Psoas muscle (tissue), 7 donors: ENCODE measurements at regions not wholly inside any gene's neighbourhood (a gene's known extent, or its start where the extent isn't known, plus 50 kb on each side); places are given as distances from the start of the nearest gene placed in this dataset.

Source experiments
- ATAC-seq, 4 donors: fragments of 200-7000 bp; cut with Tn5 transposase; one replicate each; pipeline ENCODE4 v1.9.1; 2020; ENCODE audit warnings: moderate library complexity in 3 of 4, mild to moderate bottlenecking in 2 of 4
- DNase-seq, 2 donors: peaks; one replicate each; pipeline ENCODE4 v3.0.0-alpha.2; 2020
- H3K27ac ChIP-seq: fragments of 200-600 bp; one replicate; pipeline ENCODE4 v1.8.0; 2022
- H3K27me3 ChIP-seq, 3 donors: fragments of 200-600 bp in 1 of 3; one replicate each; pipeline versions ENCODE4 v1.6.1 to v1.8.0; 2013 to 2022; ENCODE audit warnings: low read length in 2 of 3, mild to moderate bottlenecking in 2 of 3, moderate library complexity in 1 of 3; ENCODE audit not compliant: insufficient read depth in 3 of 3
- H3K36me3 ChIP-seq, 2 donors: fragments of 200-600 bp in 1 of 2; one replicate each; pipeline versions ENCODE4 v1.6.1 to v1.8.0; 2013 to 2022; ENCODE audit warnings: low read depth in 1 of 2, mild to moderate bottlenecking in 1 of 2, moderate library complexity in 1 of 2; ENCODE audit not compliant: insufficient read depth in 1 of 2
- H3K4me1 ChIP-seq: fragments of 200-600 bp; one replicate; pipeline ENCODE4 v1.8.0; 2022
- H3K4me3 ChIP-seq: fragments of 200-600 bp; one replicate; pipeline ENCODE4 v1.8.0; 2022; ENCODE audit warnings: mild to moderate bottlenecking
- H3K9me3 ChIP-seq: fragments of 200-600 bp; one replicate; pipeline ENCODE4 v1.8.0; 2022
- WGBS, 3 donors: extraction: QIAGEN DNeasy Blood & Tissue Kit; methylation state at CpG; one replicate each; pipeline versions ENCODE4 v1.1.6 to v1.1.7; 2013; 5-methylcytosine and 5-hydroxymethylcytosine counted together
- intact Hi-C, 2 donors: fragments of 100-400 bp; cut with DNase I; formaldehyde crosslinking; loops; one replicate each; pipeline versions ENCODE4 v1.11.0 to v1.14.2; 2022
- TF ChIP-seq, protein P1 (sequence below): fragments of 200-600 bp; IDR thresholded peaks from one replicate; pipeline ENCODE4 v1.8.0; 2022; ENCODE audit warnings: antibody characterized with exemption
- donor health status: healthy with polysubstance abuse.
- donor health status: DM: no; HTN: no; CAD: no; lungs with moderate emphysema.
- donor health status: Bipolar disorder and iron deficiency.
- donor health status: healthy.
- donor health status: DM: yes; HTN: yes; CAD: no.
- donor health status: DM: no; HTN: no; CAD: no.
- donor health status: DM: yes; HTN: yes; CAD: no.

DNA sequence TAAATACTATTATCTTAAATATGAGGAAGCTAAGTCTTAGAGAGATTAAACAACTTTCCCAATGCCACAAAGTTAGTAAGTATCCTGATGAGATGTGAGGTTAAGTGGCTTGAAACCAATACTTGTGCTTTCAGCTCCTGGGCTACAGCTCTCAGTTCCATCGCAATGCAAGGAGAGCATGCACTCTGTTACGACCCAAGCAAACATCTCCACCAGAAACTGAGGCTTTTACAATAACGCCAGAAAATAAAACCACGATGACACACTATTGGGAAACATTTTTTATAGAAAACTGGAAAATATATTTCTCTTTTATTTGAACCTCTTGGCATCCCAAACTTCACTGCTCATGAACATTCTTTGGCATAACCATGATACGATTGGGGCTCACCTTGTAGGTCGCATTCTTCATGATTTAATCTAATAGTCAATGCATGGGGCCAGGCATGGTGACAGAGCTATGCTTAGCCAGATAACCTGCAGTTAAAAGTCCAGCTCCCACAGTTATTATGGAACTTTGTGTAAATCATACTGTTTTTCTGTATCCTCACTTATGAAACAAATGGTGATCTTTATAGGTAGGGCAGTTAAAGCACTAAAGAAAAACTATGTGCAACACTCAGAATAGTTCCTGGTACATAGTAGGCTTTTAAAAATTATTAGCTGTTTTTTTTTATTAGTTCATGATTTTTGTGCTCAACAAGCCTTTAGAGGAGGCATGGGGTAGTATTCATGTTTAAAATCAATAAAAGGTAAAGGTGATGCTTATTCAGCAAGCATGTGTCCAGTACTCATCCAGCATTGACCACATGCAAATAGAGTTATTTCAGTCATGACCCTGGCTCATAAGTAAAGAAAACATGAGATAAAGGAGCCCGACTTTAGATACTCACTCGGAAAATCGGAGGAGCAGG is 238.3 kb upstream of the TRIB2 start:
- Histone ChIP-seq H3K4me3 (no peak overlapping the region), H3K4me1 (no peaks in the 10 kb centered on the region), H3K36me3 (no peaks in the 10 kb centered on the region), H3K9me3 (no peaks in the 10 kb centered on the region), H3K27me3 (no peaks in the 10 kb centered on the region), H3K27ac (no peak overlapping the region)
- intact Hi-C loops, result no loop called here
- no peak for ATAC-seq
- 92 to 93% (median 93%) methylated on average over 9 of the region's 9 CpGs for WGBS, 3 donors
- TF ChIP-seq, protein P1, sequence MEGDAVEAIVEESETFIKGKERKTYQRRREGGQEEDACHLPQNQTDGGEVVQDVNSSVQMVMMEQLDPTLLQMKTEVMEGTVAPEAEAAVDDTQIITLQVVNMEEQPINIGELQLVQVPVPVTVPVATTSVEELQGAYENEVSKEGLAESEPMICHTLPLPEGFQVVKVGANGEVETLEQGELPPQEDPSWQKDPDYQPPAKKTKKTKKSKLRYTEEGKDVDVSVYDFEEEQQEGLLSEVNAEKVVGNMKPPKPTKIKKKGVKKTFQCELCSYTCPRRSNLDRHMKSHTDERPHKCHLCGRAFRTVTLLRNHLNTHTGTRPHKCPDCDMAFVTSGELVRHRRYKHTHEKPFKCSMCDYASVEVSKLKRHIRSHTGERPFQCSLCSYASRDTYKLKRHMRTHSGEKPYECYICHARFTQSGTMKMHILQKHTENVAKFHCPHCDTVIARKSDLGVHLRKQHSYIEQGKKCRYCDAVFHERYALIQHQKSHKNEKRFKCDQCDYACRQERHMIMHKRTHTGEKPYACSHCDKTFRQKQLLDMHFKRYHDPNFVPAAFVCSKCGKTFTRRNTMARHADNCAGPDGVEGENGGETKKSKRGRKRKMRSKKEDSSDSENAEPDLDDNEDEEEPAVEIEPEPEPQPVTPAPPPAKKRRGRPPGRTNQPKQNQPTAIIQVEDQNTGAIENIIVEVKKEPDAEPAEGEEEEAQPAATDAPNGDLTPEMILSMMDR, result no peak
- DNase-seq, result no peak

DNA sequence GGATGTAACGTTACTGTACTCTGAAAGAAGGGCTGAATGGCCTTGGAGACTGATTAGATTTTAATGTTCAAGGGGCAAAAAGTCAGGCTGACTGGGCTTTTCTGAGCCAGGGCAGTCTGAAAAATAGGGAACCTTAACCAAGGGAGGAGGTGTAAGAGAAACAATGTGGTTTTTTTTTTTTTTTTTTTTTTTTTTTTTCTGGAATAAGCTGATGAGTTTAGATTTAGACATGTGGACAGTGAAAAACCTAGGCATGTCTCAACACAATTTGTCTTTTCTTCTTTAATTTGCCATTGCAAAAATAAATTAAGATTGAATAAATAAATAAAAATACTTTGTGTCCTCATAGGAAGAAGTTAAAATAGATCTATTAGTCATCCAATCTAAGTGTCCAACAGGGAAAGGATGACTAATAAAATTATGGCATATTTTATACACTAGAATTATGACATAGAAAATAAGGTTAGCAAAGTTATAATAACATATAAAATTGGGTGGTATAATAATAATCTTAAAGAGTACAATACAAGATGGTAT is 237.6 kb upstream of the TRIB2 start:
- H3K36me3 ChIP-seq, result no peaks in the 10 kb centered on the region
- H3K9me3 ChIP-seq, result no peaks in the 10 kb centered on the region
- DNase-seq (no peak), ATAC-seq (no peak)
- H3K4me1 ChIP-seq, result no peaks in the 10 kb centered on the region
- intact Hi-C loops, result no loop called here
- H3K27me3 ChIP-seq, result no peaks in the 10 kb centered on the region
- H3K4me3 ChIP-seq, result no peak overlapping the region
- no peak overlapping the region for H3K27ac ChIP-seq
- 85 to 88% (median 86%) methylated on average over 1 of the region's 1 CpG for WGBS, 3 donors
- TF ChIP-seq, protein P1, result no peak

DNA sequence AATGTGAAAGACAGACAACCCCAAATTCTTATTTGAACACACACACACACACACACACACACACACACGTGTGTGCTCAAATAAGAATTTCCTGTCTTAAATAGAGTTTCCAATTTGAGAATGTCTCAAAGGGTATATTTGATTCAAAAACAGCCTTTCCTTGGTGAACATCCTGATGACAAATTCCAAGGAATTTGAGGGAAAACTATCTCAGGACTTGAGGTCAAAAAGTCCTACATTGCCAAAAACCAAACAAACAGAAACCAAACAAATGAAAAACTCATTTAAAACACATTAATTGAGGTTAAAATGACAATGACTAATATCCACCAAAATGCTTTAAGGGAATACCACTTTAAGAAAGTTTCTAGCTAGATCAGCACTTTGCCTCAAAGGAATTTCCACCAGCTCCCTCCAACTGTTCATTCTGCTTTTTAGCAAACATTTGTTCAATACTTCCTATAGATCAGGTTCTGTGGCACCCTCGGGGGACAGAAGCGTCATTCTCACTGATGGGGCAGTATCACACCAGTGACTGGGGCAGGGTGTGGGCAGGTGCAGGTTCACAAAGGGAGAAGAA is 232.1 kb upstream of the TRIB2 start:
- no peak overlapping the region for H3K27ac ChIP-seq
- DNase-seq, result no peak
- H3K4me3 ChIP-seq, result no peak overlapping the region
- WGBS, 3 donors, result 58 to 73% (median 64%) methylated on average over 3 of the region's 3 CpGs
- H3K4me1 ChIP-seq, result no peaks in the 10 kb centered on the region
- no peaks in the 10 kb centered on the region for H3K36me3 ChIP-seq
- no peak for ATAC-seq
- intact Hi-C loops, result no loop called here
- no peaks in the 10 kb centered on the region for H3K9me3 ChIP-seq
- TF ChIP-seq, protein P1, result no peak
- H3K27me3 ChIP-seq, result no peaks in the 10 kb centered on the region

DNA sequence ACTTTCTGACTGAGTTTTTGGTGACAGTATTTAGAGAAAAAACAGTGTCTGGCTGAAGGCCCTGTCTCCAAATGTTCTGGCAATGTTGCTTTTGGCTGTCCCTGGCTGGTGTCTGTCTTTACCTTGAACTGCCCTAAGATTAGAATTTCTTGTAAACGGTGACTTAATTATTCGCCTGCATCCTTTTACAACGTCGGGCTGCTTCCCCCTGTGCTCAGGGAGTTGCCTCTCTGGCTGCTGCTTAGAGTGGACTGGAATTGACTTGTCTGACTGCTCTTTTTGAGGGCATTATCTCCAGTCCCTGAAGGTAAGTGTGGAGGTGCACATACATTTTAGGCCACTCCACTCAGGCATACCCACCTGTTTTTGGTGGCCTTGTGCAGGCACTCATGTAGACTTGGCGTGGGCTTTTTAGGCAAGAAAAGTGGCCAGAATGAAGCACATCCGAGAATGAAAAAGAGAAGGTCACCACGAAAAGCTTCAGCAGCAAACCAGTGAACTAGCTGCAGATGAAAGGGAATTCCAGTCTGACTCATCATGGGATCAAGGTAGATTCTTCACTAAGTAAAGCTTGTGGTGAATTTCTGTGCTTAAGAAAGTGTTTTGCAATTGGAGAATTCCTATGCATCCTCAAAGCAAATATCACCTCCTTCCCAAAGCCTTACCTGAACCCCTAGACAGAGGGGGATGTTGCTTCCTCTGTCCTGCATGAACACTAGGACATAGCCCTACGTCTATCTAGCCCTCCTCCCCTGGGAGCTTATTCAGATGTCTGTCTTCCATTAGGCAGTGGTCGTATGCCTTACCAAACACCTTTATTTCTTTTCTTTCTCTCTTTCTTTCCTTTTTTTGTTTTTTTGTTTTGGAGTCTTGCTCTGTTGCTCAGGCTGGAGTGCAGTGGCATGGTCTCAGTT is 230.3 kb upstream of the TRIB2 start:
- 57 to 65% (median 64%) methylated on average over 9 of the region's 9 CpGs for WGBS, 3 donors
- Histone ChIP-seq H3K36me3 (no peaks in the 10 kb centered on the region), H3K27ac (no peak overlapping the region)

More for the DNA sequence above, 230.3 kb upstream of the TRIB2 start:
- TF ChIP-seq, protein P1, result no peak
- no peak overlapping the region for H3K4me3 ChIP-seq
- H3K4me1 ChIP-seq, result no peaks in the 10 kb centered on the region
- no peaks in the 10 kb centered on the region for H3K27me3 ChIP-seq
- no peaks in the 10 kb centered on the region for H3K9me3 ChIP-seq
- intact Hi-C loops, result no loop called here
- ATAC-seq (no peak), DNase-seq (no peak)
